Smooth muscle cell (in vitro differentiated cells): ENCODE measurements at regions not wholly inside any gene's neighbourhood (a gene's known extent, or its start where the extent isn't known, plus 50 kb on each side); places are given as distances from the start of the nearest gene placed in this dataset.

ENCODE experiments used
- DNase-seq: peaks from one replicate; lab custom pipeline; 2025; ENCODE audit not compliant: unreplicated experiment; lab: John Stamatoyannopoulos, UW
- H2AFZ ChIP-seq: fragments of 200-600 bp; sonication (generic); 2 replicates; pipeline ENCODE4 v1.6.0; 2016; ENCODE audit warnings: antibody characterized with exemption, low read depth, mild to moderate bottlenecking
- H3F3A ChIP-seq: fragments of 200-600 bp; sonication (generic); 2 replicates; pipeline ENCODE4 v1.6.0; 2017; ENCODE audit warnings: antibody characterized with exemption, low read depth
- H3K27ac ChIP-seq: fragments of 200-600 bp; sonication (generic); 2 replicates; pipeline ENCODE4 v1.5.1; 2016; ENCODE audit warnings: low read depth, mild to moderate bottlenecking
- H3K27me3 ChIP-seq: fragments of 200-600 bp; sonication (generic); 2 replicates; pipeline ENCODE4 v1.6.1; 2016; ENCODE audit warnings: low read depth, mild to moderate bottlenecking
- H3K36me3 ChIP-seq: fragments of 200-600 bp; sonication (generic); 2 replicates; pipeline ENCODE4 v1.5.1; 2016; ENCODE audit warnings: low read depth
- H3K4me1 ChIP-seq: fragments of 200-600 bp; sonication (generic); 2 replicates; pipeline ENCODE4 v1.5.1; 2016; ENCODE audit warnings: low read depth
- H3K4me2 ChIP-seq: fragments of 200-600 bp; sonication (generic); 2 replicates; pipeline ENCODE4 v1.6.0; 2016; ENCODE audit warnings: mild to moderate bottlenecking
- H3K4me3 ChIP-seq: fragments of 200-600 bp; sonication (generic); 2 replicates; pipeline ENCODE4 v1.5.1; 2016; ENCODE audit warnings: mild to moderate bottlenecking
- H3K79me2 ChIP-seq: fragments of 200-600 bp; sonication (generic); 2 replicates; pipeline ENCODE4 v1.6.0; 2016; ENCODE audit warnings: low read depth, mild to moderate bottlenecking
- H3K9ac ChIP-seq: fragments of 200-600 bp; sonication (generic); 2 replicates; pipeline ENCODE4 v1.6.0; 2016; ENCODE audit warnings: low read depth
- H3K9me3 ChIP-seq: fragments of 200-600 bp; sonication (generic); replicated peaks from 2 replicates; pipeline ENCODE4 v1.5.1; 2016; ENCODE audit warnings: low read depth
- H4K20me1 ChIP-seq: fragments of 200-600 bp; sonication (generic); 2 replicates; pipeline ENCODE4 v1.6.0; 2016; ENCODE audit warnings: low read depth
- CTCF ChIP-seq: fragments of 200-600 bp; sonication (generic); IDR thresholded peaks from 2 replicates; pipeline ENCODE4 v1.5.1; 2017; ENCODE audit warnings: borderline replicate concordance, mild to moderate bottlenecking, antibody characterized with exemption; ENCODE audit not compliant: insufficient read depth, poor library complexity, severe bottlenecking
- WGBS: methylation state at CpG from one replicate; pipeline ENCODE4 v1.1.7; 2016; ENCODE audit warnings: low lambda C conversion rate; 5-methylcytosine and 5-hydroxymethylcytosine counted together

DNA sequence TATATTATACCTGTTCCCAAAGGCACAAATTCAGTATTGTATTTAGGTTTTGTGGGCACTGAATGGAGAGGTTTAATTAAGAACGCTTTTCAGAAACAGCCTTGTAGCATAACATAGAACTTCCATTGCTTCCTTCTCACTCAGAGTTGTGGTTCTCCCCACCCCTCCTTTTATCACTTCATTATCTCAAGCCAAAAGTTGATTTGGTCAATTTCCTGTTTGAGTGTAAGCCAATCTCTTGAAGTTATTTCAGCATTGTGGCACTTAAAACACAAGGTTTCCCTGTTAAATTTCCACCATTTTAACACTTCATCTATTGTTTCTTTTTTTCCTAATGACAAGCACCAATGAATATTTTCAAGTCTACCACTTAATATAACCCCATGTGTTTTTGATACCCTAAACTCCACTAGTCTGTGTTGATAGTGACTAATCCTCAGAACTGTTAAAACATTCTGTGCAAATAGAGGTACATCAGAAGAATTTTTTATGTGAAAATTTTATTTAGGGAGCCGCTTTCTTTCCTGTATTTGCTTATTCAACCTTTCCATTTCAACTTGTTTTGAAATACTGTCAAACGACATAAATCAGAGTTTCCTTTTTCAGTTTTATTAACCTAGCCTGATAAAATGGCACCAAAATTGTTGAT lies 340.1 kb downstream of the BCAT1 start:
- peaks cover 4% of the 10 kb centered on the region for H3F3A ChIP-seq
- no peaks in the 10 kb centered on the region for H3K36me3 ChIP-seq
- DNase-seq, result no peak
- no peak overlapping the region for H3K4me2 ChIP-seq
- no peak overlapping the region for H3K9ac ChIP-seq
- H3K79me2 ChIP-seq, result no peaks in the 10 kb centered on the region
- H3K4me3 ChIP-seq, result no peak overlapping the region
- H3K9me3 ChIP-seq, result no peaks in the 10 kb centered on the region
- WGBS, result 83% methylated on average over 3 of the region's 3 CpGs
- H3K27ac ChIP-seq, result no peak overlapping the region
- H3K27me3 ChIP-seq, result no peaks in the 10 kb centered on the region
- no peak for TF ChIP-seq CTCF
- peak overlapping the region; percentile 63 for H2AFZ ChIP-seq
- H4K20me1 ChIP-seq, result no peaks in the 10 kb centered on the region
- no peaks in the 10 kb centered on the region for H3K4me1 ChIP-seq

DNA sequence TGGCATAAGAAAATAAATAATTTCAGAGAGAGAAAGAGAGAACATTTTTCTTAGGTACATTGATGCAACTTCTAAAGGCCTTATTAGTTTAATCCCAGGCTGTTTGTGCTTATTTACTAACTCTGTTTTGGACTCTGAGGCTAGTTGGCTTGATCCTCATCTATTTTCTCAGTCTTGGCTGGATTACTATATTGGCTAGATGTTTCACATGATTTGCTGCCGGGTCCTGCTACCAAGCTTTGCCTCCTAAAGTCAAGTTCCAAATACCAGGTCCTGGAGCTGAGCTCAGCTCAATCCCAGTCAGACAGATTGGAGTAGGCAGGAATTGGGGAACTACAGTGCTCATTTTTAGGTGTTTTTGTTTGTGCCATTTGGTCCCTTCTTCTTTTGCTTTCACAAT lies 340.8 kb downstream of the BCAT1 start:
- no peak for TF ChIP-seq CTCF
- no peaks in the 10 kb centered on the region for H3K4me1 ChIP-seq
- WGBS, result 41% methylated on average over 1 of the region's 1 CpG

GRCh38 chr12:24605916-24606315 lies 343.0 kb downstream of the BCAT1 start:
- Histone ChIP-seq H3K27me3 (no peaks in the 10 kb centered on the region), H3K4me3 (no peak overlapping the region), H2AFZ (no peak overlapping the region), H3K9me3 (no peaks in the 10 kb centered on the region), H3F3A (peaks cover 4% of the 10 kb centered on the region), H3K4me2 (no peak overlapping the region), H3K36me3 (no peaks in the 10 kb centered on the region), H3K9ac (no peak overlapping the region), H3K79me2 (no peaks in the 10 kb centered on the region), H3K4me1 (no peaks in the 10 kb centered on the region), H3K27ac (no peak overlapping the region), H4K20me1 (no peaks in the 10 kb centered on the region)
- 98% methylated on average over 4 of the region's 4 CpGs for WGBS
- DNase-seq, result no peak
- TF ChIP-seq CTCF, result no peak

More for the DNA sequence above, 340.8 kb downstream of the BCAT1 start:
- Histone ChIP-seq H3F3A (peaks cover 4% of the 10 kb centered on the region), H3K79me2 (no peaks in the 10 kb centered on the region), H3K4me3 (no peak overlapping the region), H3K9ac (no peak overlapping the region), H2AFZ (no peak overlapping the region), H3K9me3 (no peaks in the 10 kb centered on the region), H3K27me3 (no peaks in the 10 kb centered on the region), H4K20me1 (no peaks in the 10 kb centered on the region), H3K27ac (no peak overlapping the region), H3K36me3 (no peaks in the 10 kb centered on the region), H3K4me2 (no peak overlapping the region)
- DNase-seq, result no peak

DNA sequence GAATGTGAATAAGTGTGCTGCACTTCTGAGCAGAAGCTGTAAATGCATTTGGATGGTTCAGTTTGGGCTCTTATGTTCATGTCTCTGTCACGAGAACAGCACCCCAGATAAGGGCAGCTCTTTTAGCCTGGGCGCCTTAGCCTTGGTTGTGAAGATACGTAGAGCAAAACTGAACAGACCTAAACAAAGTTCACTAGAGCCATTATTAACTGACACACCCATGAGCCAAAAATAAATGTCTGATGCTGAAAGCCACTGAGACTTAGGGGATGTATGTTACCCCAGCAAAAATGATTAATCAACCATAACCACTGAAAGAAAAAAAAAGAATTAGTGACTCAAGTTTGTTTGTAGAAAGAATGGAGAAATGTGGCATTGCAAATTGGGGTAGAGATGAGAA lies 343.4 kb downstream of the BCAT1 start:
- H3K4me2 ChIP-seq, result no peak overlapping the region
- DNase-seq, result no peak
- H3K9ac ChIP-seq, result no peak overlapping the region
- no peak for TF ChIP-seq CTCF
- no peaks in the 10 kb centered on the region for H4K20me1 ChIP-seq
- no peak overlapping the region for H3K4me3 ChIP-seq
- H3K27ac ChIP-seq, result no peak overlapping the region
- H3K36me3 ChIP-seq, result no peaks in the 10 kb centered on the region
- no peaks in the 10 kb centered on the region for H3K27me3 ChIP-seq
- H3K9me3 ChIP-seq, result no peaks in the 10 kb centered on the region
- H3K79me2 ChIP-seq, result no peaks in the 10 kb centered on the region
- H2AFZ ChIP-seq, result no peak overlapping the region
- H3K4me1 ChIP-seq, result no peaks in the 10 kb centered on the region
- peaks cover 6% of the 10 kb centered on the region for H3F3A ChIP-seq
- WGBS, result 47% methylated on average over 3 of the region's 3 CpGs
